Liver (tissue), 7 donors: ENCODE measurements at regions not wholly inside any gene's neighbourhood (a gene's known extent, or its start where the extent isn't known, plus 50 kb on each side); places are given as distances from the start of the nearest gene placed in this dataset.

Experiments
- DNase-seq: peaks from one replicate; pipeline ENCODE4 v3.0.0-alpha.2; 2017; ENCODE audit warnings: low spot score
- H3K27ac ChIP-seq, 2 donors: one replicate each; pipeline ENCODE4 v1.7.0; 2013; ENCODE audit warnings: inconsistent platforms in 2 of 2, low read length in 2 of 2, control low read depth in 1 of 2, low read depth in 1 of 2, mild to moderate bottlenecking in 1 of 2
- H3K27me3 ChIP-seq, 4 donors: one replicate each; pipeline versions ENCODE4 v1.6.1 to v1.7.0; 2013; ENCODE audit warnings: low read length in 3 of 4, inconsistent platforms in 1 of 4, mild to moderate bottlenecking in 1 of 4, moderate library complexity in 1 of 4; ENCODE audit not compliant: control insufficient read depth in 4 of 4, insufficient read depth in 4 of 4
- H3K36me3 ChIP-seq, 4 donors: one replicate each; pipeline versions ENCODE4 v1.6.1 to v1.7.0; 2013; ENCODE audit warnings: low read length in 3 of 4, mild to moderate bottlenecking in 3 of 4, low read depth in 1 of 4, moderate library complexity in 1 of 4; ENCODE audit not compliant: control insufficient read depth in 4 of 4, insufficient read depth in 3 of 4
- H3K4me1 ChIP-seq, 4 donors: one replicate each; pipeline versions ENCODE4 v1.6.1 to v1.7.0; 2013; ENCODE audit warnings: low read length in 3 of 4, mild to moderate bottlenecking in 3 of 4, moderate library complexity in 1 of 4; ENCODE audit not compliant: control insufficient read depth in 4 of 4, insufficient read depth in 4 of 4
- H3K4me3 ChIP-seq, 3 donors: one replicate each; pipeline versions ENCODE4 v1.6.1 to v1.7.0; 2013; ENCODE audit warnings: low read length in 3 of 3, control low read depth in 1 of 3, low read depth in 1 of 3, mild to moderate bottlenecking in 1 of 3
- H3K9ac ChIP-seq, 2 donors: one replicate each; pipeline ENCODE4 v1.7.0; 2013; ENCODE audit warnings: low read length in 2 of 2, mild to moderate bottlenecking in 2 of 2, moderate library complexity in 2 of 2, control low read depth in 1 of 2, low read depth in 1 of 2
- H3K9me3 ChIP-seq, 4 donors: one replicate each; pipeline versions ENCODE4 v1.6.1 to v1.7.0; 2013; ENCODE audit warnings: low read length in 3 of 4; ENCODE audit not compliant: control insufficient read depth in 4 of 4
- ATF3 ChIP-seq: IDR thresholded peaks from 2 replicates; pipeline ENCODE4 v1.6.1; 2016; ENCODE audit warnings: antibody characterized with exemption
- EGR1 ChIP-seq, 2 donors: IDR thresholded peaks; 2 replicates each; pipeline ENCODE4 v1.6.1; 2016 to 2018; ENCODE audit warnings: antibody characterized with exemption in 2 of 2, low read depth in 2 of 2
- FOXA1 ChIP-seq: IDR thresholded peaks from 2 replicates; pipeline ENCODE4 v1.6.1; 2016; ENCODE audit warnings: antibody characterized with exemption
- FOXA2 ChIP-seq: IDR thresholded peaks from 2 replicates; pipeline ENCODE4 v1.6.1; 2016; ENCODE audit warnings: antibody characterized with exemption
- HNF4A ChIP-seq, 2 donors: conservative IDR thresholded peaks; 2 replicates each; pipeline ENCODE4 v1.6.1; 2016; ENCODE audit warnings: antibody characterized with exemption in 2 of 2, mild to moderate bottlenecking in 2 of 2
- HNF4G ChIP-seq: IDR thresholded peaks from 2 replicates; pipeline ENCODE4 v1.6.1; 2016; ENCODE audit warnings: antibody characterized with exemption
- JUND ChIP-seq, 2 donors: IDR thresholded peaks; 2 replicates each; pipeline ENCODE4 v1.6.1; 2016; ENCODE audit warnings: antibody characterized with exemption in 2 of 2
- NR2F2 ChIP-seq: IDR thresholded peaks from 2 replicates; pipeline ENCODE4 v1.6.1; 2016; ENCODE audit warnings: antibody characterized with exemption
- RAD21 ChIP-seq, 2 donors: IDR thresholded peaks; 2 replicates each; pipeline ENCODE4 v1.6.1; 2016; ENCODE audit warnings: antibody characterized with exemption in 2 of 2, mild to moderate bottlenecking in 2 of 2
- SP1 ChIP-seq: IDR thresholded peaks from 2 replicates; pipeline ENCODE4 v1.6.1; 2018; ENCODE audit warnings: antibody characterized with exemption, mild to moderate bottlenecking
- TAF1 ChIP-seq: conservative IDR thresholded peaks from 2 replicates; pipeline ENCODE4 v1.6.1; 2016; ENCODE audit warnings: antibody characterized with exemption, mild to moderate bottlenecking
- YY1 ChIP-seq: IDR thresholded peaks from 2 replicates; pipeline ENCODE4 v1.6.1; 2016; ENCODE audit warnings: antibody characterized with exemption, mild to moderate bottlenecking
- WGBS: extraction: QIAGEN DNeasy Blood & Tissue Kit; methylation state at CpG from one replicate; pipeline ENCODE4 v1.1.7; 2013; 5-methylcytosine and 5-hydroxymethylcytosine counted together
- TF ChIP-seq, protein P1 (sequence below): IDR thresholded peaks from 2 replicates; pipeline ENCODE4 v1.6.1; 2016; ENCODE audit warnings: antibody characterized with exemption
- TF ChIP-seq, protein P2 (sequence below): IDR thresholded peaks from 2 replicates; pipeline ENCODE4 v1.6.1; 2016; ENCODE audit warnings: antibody characterized with exemption
- donor health status: healthy.
- donor health status: healthy.
- donor health status: healthy.
- donor health status: healthy.

DNA sequence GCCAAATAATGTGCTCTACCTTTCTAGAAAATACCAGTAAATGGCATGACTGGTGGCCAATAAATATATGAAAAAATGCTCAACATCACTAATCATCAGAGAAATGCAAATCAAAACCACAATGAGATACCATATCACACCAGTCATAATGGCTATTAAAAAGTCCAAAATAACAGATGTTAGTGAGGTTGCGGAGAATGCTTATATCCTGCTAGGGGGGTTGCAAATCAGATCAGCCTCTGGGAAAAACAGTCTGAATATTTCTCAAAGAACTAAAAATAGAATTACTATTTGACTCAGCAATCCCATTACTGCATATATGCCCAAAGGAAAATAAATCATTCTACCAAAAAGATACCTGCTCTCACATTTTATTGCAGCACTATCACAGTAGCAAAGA is 115.1 kb downstream of the RASGEF1B start:
- Histone ChIP-seq H3K4me3 (no peak overlapping the region), H3K27me3 (no peaks in the 10 kb centered on the region), H3K36me3 (no peaks in the 10 kb centered on the region), H3K4me1 (peaks cover 0 to 4% (median 0%) of the 10 kb centered on the region in 4 donors), H3K27ac (no peak overlapping the region), H3K9me3 (no peaks in the 10 kb centered on the region), H3K9ac (no peak overlapping the region)
- TF ChIP-seq YY1 (no peak), ATF3 (no peak), SP1 (no peak), RAD21 (IDR thresholded peaks at IDR 0.05) (no peak), JUND (IDR thresholded peaks at IDR 0.05) (no peak), NR2F2 (no peak), HNF4A (conservative IDR thresholded peaks at IDR 0.05) (no peak), TAF1 (no peak), EGR1 (IDR thresholded peaks at IDR 0.05; ENCODE audit: low read depth in 2 of 2) (no peak), FOXA1 (no peak)
- TF ChIP-seq, protein P1, sequence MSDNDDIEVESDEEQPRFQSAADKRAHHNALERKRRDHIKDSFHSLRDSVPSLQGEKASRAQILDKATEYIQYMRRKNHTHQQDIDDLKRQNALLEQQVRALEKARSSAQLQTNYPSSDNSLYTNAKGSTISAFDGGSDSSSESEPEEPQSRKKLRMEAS = no peak
- TF ChIP-seq, protein P2, sequence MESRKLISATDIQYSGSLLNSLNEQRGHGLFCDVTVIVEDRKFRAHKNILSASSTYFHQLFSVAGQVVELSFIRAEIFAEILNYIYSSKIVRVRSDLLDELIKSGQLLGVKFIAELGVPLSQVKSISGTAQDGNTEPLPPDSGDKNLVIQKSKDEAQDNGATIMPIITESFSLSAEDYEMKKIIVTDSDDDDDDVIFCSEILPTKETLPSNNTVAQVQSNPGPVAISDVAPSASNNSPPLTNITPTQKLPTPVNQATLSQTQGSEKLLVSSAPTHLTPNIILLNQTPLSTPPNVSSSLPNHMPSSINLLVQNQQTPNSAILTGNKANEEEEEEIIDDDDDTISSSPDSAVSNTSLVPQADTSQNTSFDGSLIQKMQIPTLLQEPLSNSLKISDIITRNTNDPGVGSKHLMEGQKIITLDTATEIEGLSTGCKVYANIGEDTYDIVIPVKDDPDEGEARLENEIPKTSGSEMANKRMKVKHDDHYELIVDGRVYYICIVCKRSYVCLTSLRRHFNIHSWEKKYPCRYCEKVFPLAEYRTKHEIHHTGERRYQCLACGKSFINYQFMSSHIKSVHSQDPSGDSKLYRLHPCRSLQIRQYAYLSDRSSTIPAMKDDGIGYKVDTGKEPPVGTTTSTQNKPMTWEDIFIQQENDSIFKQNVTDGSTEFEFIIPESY = no peak
- WGBS = 94% methylated on average over 1 of the region's 1 CpG
- DNase-seq = no peak

DNA sequence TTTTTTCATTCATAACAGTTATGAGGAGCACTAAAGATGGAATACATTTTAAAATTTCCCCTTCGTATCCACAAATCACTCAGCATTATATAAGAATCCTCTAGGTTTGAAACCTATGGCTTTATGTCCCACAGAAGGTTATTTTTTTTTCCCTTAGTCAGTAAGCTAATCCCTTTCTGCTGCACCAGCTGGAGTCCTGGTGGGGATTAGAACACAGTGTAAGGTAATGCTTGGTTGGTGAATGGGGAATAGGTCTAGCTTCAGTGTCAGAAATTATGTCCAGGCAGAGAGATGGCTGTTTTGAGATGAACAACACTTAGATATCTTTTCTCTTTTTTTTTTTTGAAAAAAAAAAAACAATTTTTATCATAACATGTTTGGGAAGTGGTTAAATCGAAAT is 116.6 kb downstream of the RASGEF1B start:
- TF ChIP-seq TAF1 = no peak
- no peak for TF ChIP-seq YY1
- TF ChIP-seq HNF4G = no peak
- no peak for TF ChIP-seq FOXA1
- TF ChIP-seq NR2F2 = no peak
- TF ChIP-seq EGR1 (IDR thresholded peaks at IDR 0.05; ENCODE audit: low read depth in 2 of 2) = no peak
- no peak for TF ChIP-seq FOXA2
- TF ChIP-seq ATF3 = no peak
- DNase-seq = no peak
- no peaks in the 10 kb centered on the region for H3K36me3 ChIP-seq
- H3K4me1 ChIP-seq = peaks cover 0 to 4% (median 0%) of the 10 kb centered on the region in 4 donors
- no peak overlapping the region for H3K4me3 ChIP-seq
- H3K27ac ChIP-seq = no peak overlapping the region
- no peak overlapping the region for H3K9ac ChIP-seq
- no peaks in the 10 kb centered on the region for H3K27me3 ChIP-seq
- H3K9me3 ChIP-seq = no peaks in the 10 kb centered on the region
- 83% methylated on average over 2 of the region's 2 CpGs for WGBS

- H3K27ac ChIP-seq = no peak overlapping the region
- DNase-seq = no peak
- no peaks in the 10 kb centered on the region for H3K27me3 ChIP-seq
- no peak for TF ChIP-seq FOXA1
- no peak for TF ChIP-seq FOXA2
- TF ChIP-seq ATF3 = no peak
- TF ChIP-seq RAD21 (IDR thresholded peaks at IDR 0.05) = no peak
- no peaks in the 10 kb centered on the region for H3K36me3 ChIP-seq
- peaks cover 0 to 4% (median 0%) of the 10 kb centered on the region in 4 donors for H3K4me1 ChIP-seq
- no peak overlapping the region for H3K9ac ChIP-seq
- WGBS = 43% methylated on average over 1 of the region's 1 CpG
- H3K4me3 ChIP-seq = no peak overlapping the region
- no peaks in the 10 kb centered on the region for H3K9me3 ChIP-seq
Measured at GRCh38 chr4:81353861-81354260, 117.8 kb downstream of the RASGEF1B start.
